Lung microvascular endothelial cell (primary cell): ENCODE measurements at regions not wholly inside any gene's neighbourhood (a gene's known extent, or its start where the extent isn't known, plus 50 kb on each side); places are given as distances from the start of the nearest gene placed in this dataset.
A peak's percentile ranks its signal among the peaks of the same experiment; 100 is the strongest.
"Not testable (repeated sequence)": the region's sequence is repeated elsewhere in the genome, so short reads cannot be mapped to it uniquely, and the experiment has no call there.

Experiments used
- DNase-seq, 2 donors: peaks; one replicate each; pipeline versions ENCODE4 v3.0.0 to v3.0.0-alpha.2; 2010; ENCODE audit warnings: low read depth in 2 of 2

- no peak for DNase-seq
Measured at GRCh38 chr15:63434576-63435186, 53.0 kb upstream of the CA12 start.

- no peak for DNase-seq
Measured at GRCh38 chr15:63435204-63435820, 53.7 kb upstream of the CA12 start.

- DNase-seq: no peak
Measured at GRCh38 chr15:63436341-63436740, 54.7 kb upstream of the CA12 start.

- peak; percentile 75 to 89 for DNase-seq
Measured at GRCh38 chr15:63436872-63437375, 55.3 kb upstream of the CA12 start.

GRCh38 chr15:63439536-63440264 lies 58.1 kb upstream of the CA12 start:
- peak; percentile 49 to 86 for DNase-seq

GRCh38 chr15:63440265-63440648 lies 58.6 kb upstream of the CA12 start:
- DNase-seq: no peak

GRCh38 chr15:63440756-63441155 lies 59.1 kb upstream of the CA12 start:
- no peak for DNase-seq

GRCh38 chr15:63441266-63441665 lies 59.6 kb upstream of the CA12 start:
- peak; percentile 22 to 91 for DNase-seq

- no peak for DNase-seq
Measured at GRCh38 chr15:63442080-63442479, 60.4 kb upstream of the CA12 start.

- no peak for DNase-seq
Measured at GRCh38 chr15:63444611-63445010, 59.8 kb upstream of the USP3 start.

- no peak for DNase-seq
Measured at GRCh38 chr15:63446255-63446654, 58.1 kb upstream of the USP3 start.

GRCh38 chr15:63447017-63447676 lies 57.2 kb upstream of the USP3 start:
- no peak for DNase-seq

GRCh38 chr15:63448266-63448665 lies 56.1 kb upstream of the USP3 start:
- no peak for DNase-seq

GRCh38 chr15:63448872-63449555 lies 55.4 kb upstream of the USP3 start:
- DNase-seq: not testable (repeated sequence)

GRCh38 chr15:63449731-63450130 lies 54.7 kb upstream of the USP3 start:
- DNase-seq: no peak

- no peak for DNase-seq
Measured at GRCh38 chr15:63450884-63451225, 53.5 kb upstream of the USP3 start.

- DNase-seq: no peak
Measured at GRCh38 chr15:63451671-63452315, 52.6 kb upstream of the USP3 start.

GRCh38 chr15:63452552-63453136 lies 51.7 kb upstream of the USP3 start:
- no peak for DNase-seq

GRCh38 chr15:63453186-63453905 lies 51.0 kb upstream of the USP3 start:
- DNase-seq: peak; percentile 44 to 61
